ENCODE measurements at regions not wholly inside any gene's neighbourhood (a gene's known extent, or its start where the extent isn't known, plus 50 kb on each side); places are given as distances from the start of the nearest gene placed in this dataset.
"Not testable (repeated sequence)": the region's sequence is repeated elsewhere in the genome, so short reads cannot be mapped to it uniquely, and the experiment has no call there.

- H3K36me3 ChIP-seq (ENCODE audit: insufficient read depth, low read length); H3K4me2 ChIP-seq (ENCODE audit: insufficient read depth, low read length); H3K27me3 ChIP-seq (ENCODE audit: insufficient read depth, low read length); H3K79me2 ChIP-seq (ENCODE audit: insufficient read depth, low read length); H4K20me1 ChIP-seq (ENCODE audit: insufficient read depth, low read length); DNase-seq (ENCODE audit: insufficient read length, low spot score, missing footprints); H3K27ac ChIP-seq (ENCODE audit: low read depth, low read length); H2AFZ ChIP-seq (ENCODE audit: low read length); H3K9me3 ChIP-seq (ENCODE audit: low read depth, low read length); H3K4me1 ChIP-seq (ENCODE audit: insufficient read depth, low read length); H3K4me3 ChIP-seq (ENCODE audit: insufficient read depth, low read length): not testable (repeated sequence)
- TF ChIP-seq CTCF (IDR thresholded peaks at IDR 0.05; ENCODE audit: extremely low read depth, low read depth, low read length) = peak; percentile 40
These were observed 513.7 kb downstream of the RPIA start for GRCh38 chr2:89205153-89205552.

- not testable (repeated sequence) for H2AFZ ChIP-seq (ENCODE audit: low read length); H3K4me3 ChIP-seq (ENCODE audit: insufficient read depth, low read length); H3K36me3 ChIP-seq (ENCODE audit: insufficient read depth, low read length); H3K4me1 ChIP-seq (ENCODE audit: insufficient read depth, low read length); H3K27me3 ChIP-seq (ENCODE audit: insufficient read depth, low read length); H3K79me2 ChIP-seq (ENCODE audit: insufficient read depth, low read length); H4K20me1 ChIP-seq (ENCODE audit: insufficient read depth, low read length); H3K9me3 ChIP-seq (ENCODE audit: low read depth, low read length)
- Histone ChIP-seq H3K27ac (ENCODE audit: low read depth, low read length) (peak overlapping the region; percentile 60), H3K4me2 (ENCODE audit: insufficient read depth, low read length) (peak overlapping the region; percentile 34)
- DNase-seq (ENCODE audit: insufficient read length, low spot score, missing footprints) = peak; percentile 47
These were observed 516.9 kb downstream of the RPIA start for GRCh38 chr2:89208144-89208932.

- not testable (repeated sequence) for H2AFZ ChIP-seq (ENCODE audit: low read length); H3K27me3 ChIP-seq (ENCODE audit: insufficient read depth, low read length); H4K20me1 ChIP-seq (ENCODE audit: insufficient read depth, low read length); H3K4me2 ChIP-seq (ENCODE audit: insufficient read depth, low read length); H3K36me3 ChIP-seq (ENCODE audit: insufficient read depth, low read length); H3K4me3 ChIP-seq (ENCODE audit: insufficient read depth, low read length); H3K79me2 ChIP-seq (ENCODE audit: insufficient read depth, low read length); H3K27ac ChIP-seq (ENCODE audit: low read depth, low read length); H3K9me3 ChIP-seq (ENCODE audit: low read depth, low read length); DNase-seq (ENCODE audit: insufficient read length, low spot score, missing footprints); H3K4me1 ChIP-seq (ENCODE audit: insufficient read depth, low read length)
- peak; percentile 16 for TF ChIP-seq CTCF (IDR thresholded peaks at IDR 0.05; ENCODE audit: extremely low read depth, low read depth, low read length)
These were observed 521.7 kb downstream of the RPIA start for GRCh38 chr2:89213151-89213550.

GRCh38 chr2:89213811-89214210, 522.3 kb downstream of the RPIA start:
- not testable (repeated sequence) for DNase-seq (ENCODE audit: insufficient read length, low spot score, missing footprints); H3K27me3 ChIP-seq (ENCODE audit: insufficient read depth, low read length); H4K20me1 ChIP-seq (ENCODE audit: insufficient read depth, low read length); H3K4me2 ChIP-seq (ENCODE audit: insufficient read depth, low read length); H3K27ac ChIP-seq (ENCODE audit: low read depth, low read length); H3K4me1 ChIP-seq (ENCODE audit: insufficient read depth, low read length); H3K9me3 ChIP-seq (ENCODE audit: low read depth, low read length); H3K4me3 ChIP-seq (ENCODE audit: insufficient read depth, low read length); H3K79me2 ChIP-seq (ENCODE audit: insufficient read depth, low read length); H3K36me3 ChIP-seq (ENCODE audit: insufficient read depth, low read length); H2AFZ ChIP-seq (ENCODE audit: low read length)

- not testable (repeated sequence) for H3K4me1 ChIP-seq (ENCODE audit: insufficient read depth, low read length); H4K20me1 ChIP-seq (ENCODE audit: insufficient read depth, low read length); H3K9me3 ChIP-seq (ENCODE audit: low read depth, low read length); H3K27me3 ChIP-seq (ENCODE audit: insufficient read depth, low read length); H3K27ac ChIP-seq (ENCODE audit: low read depth, low read length); H3K36me3 ChIP-seq (ENCODE audit: insufficient read depth, low read length); DNase-seq (ENCODE audit: insufficient read length, low spot score, missing footprints); H3K4me3 ChIP-seq (ENCODE audit: insufficient read depth, low read length); H3K79me2 ChIP-seq (ENCODE audit: insufficient read depth, low read length); H2AFZ ChIP-seq (ENCODE audit: low read length); H3K4me2 ChIP-seq (ENCODE audit: insufficient read depth, low read length)
These were observed 530.0 kb downstream of the RPIA start for GRCh38 chr2:89221474-89221873.

- H3K4me3 ChIP-seq (ENCODE audit: insufficient read depth, low read length); H3K36me3 ChIP-seq (ENCODE audit: insufficient read depth, low read length); H3K27me3 ChIP-seq (ENCODE audit: insufficient read depth, low read length); H2AFZ ChIP-seq (ENCODE audit: low read length); H3K4me1 ChIP-seq (ENCODE audit: insufficient read depth, low read length); H3K9me3 ChIP-seq (ENCODE audit: low read depth, low read length); H4K20me1 ChIP-seq (ENCODE audit: insufficient read depth, low read length); DNase-seq (ENCODE audit: insufficient read length, low spot score, missing footprints); H3K4me2 ChIP-seq (ENCODE audit: insufficient read depth, low read length); H3K27ac ChIP-seq (ENCODE audit: low read depth, low read length); H3K79me2 ChIP-seq (ENCODE audit: insufficient read depth, low read length): not testable (repeated sequence)
These were observed 530.7 kb downstream of the RPIA start for GRCh38 chr2:89222063-89222732.

GRCh38 chr2:89224803-89225202, 533.3 kb downstream of the RPIA start:
- not testable (repeated sequence) for H4K20me1 ChIP-seq (ENCODE audit: insufficient read depth, low read length); DNase-seq (ENCODE audit: insufficient read length, low spot score, missing footprints); H3K27me3 ChIP-seq (ENCODE audit: insufficient read depth, low read length); H3K4me2 ChIP-seq (ENCODE audit: insufficient read depth, low read length); H3K9me3 ChIP-seq (ENCODE audit: low read depth, low read length); H3K79me2 ChIP-seq (ENCODE audit: insufficient read depth, low read length); H3K4me1 ChIP-seq (ENCODE audit: insufficient read depth, low read length); H2AFZ ChIP-seq (ENCODE audit: low read length); H3K36me3 ChIP-seq (ENCODE audit: insufficient read depth, low read length); H3K4me3 ChIP-seq (ENCODE audit: insufficient read depth, low read length); H3K27ac ChIP-seq (ENCODE audit: low read depth, low read length)
